Peyer's patch (tissue), 4 donors: ENCODE measurements at regions not wholly inside any gene's neighbourhood (a gene's known extent, or its start where the extent isn't known, plus 50 kb on each side); places are given as distances from the start of the nearest gene placed in this dataset.

ENCODE experiments used
- POLR2A ChIP-seq, 2 donors: fragments of 450-650 bp; IDR thresholded peaks; one replicate each; pipeline ENCODE4 v1.5.1; 2017; ENCODE audit warnings: antibody characterized with exemption in 2 of 2, mild to moderate bottlenecking in 2 of 2, moderate library complexity in 2 of 2
- TF ChIP-seq, protein P1 (sequence below), 6 experiments: fragments of 450-650 bp in 4 of 6; fragments of 200-600 bp in 2 of 6; sonication (generic) in 1 of 6; IDR thresholded peaks; one replicate each; pipeline ENCODE4 v1.5.1; 2017 to 2019; ENCODE audit warnings: antibody characterized with exemption in 6 of 6, mild to moderate bottlenecking in 3 of 6, moderate library complexity in 1 of 6

DNA sequence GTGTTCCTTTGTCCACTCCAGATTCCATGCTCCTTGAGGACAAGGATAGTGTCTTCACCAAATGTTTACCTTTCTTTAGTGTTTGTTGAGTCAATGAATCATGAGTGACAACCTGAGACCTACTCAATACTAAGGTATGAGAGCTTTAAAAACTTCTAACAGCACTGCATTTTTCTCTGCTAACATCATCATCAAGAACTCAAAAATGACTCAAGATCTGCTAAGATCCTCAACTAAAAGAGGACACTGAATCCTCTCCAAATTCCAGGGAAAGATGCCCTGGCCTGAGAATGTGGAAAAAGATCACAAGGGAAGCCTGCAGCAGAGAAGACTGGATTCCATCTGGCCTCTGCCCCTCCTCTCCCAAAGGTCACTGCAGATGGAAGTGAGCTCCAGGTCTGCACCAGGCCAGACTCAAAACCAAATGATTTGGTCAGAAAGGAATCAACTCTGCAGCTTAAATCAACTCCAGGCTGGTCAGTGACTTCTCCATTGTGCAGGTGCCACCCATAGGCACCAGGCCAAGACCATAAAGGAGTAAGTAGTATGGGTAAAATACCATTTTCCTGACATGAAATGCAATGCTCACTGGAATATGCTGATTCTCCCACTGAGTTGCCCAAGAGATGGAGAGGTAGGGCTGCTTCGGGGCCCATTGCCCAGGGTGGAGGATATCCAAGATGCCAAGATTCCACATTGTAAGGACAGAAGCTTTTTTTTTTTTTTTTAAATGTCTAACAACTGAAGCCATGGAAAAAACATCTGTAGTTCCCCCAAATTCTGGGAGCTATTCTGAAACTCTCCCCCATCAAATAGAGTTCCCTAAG lies 89.5 kb upstream of the DOCK9 start:
- TF ChIP-seq, protein P1, sequence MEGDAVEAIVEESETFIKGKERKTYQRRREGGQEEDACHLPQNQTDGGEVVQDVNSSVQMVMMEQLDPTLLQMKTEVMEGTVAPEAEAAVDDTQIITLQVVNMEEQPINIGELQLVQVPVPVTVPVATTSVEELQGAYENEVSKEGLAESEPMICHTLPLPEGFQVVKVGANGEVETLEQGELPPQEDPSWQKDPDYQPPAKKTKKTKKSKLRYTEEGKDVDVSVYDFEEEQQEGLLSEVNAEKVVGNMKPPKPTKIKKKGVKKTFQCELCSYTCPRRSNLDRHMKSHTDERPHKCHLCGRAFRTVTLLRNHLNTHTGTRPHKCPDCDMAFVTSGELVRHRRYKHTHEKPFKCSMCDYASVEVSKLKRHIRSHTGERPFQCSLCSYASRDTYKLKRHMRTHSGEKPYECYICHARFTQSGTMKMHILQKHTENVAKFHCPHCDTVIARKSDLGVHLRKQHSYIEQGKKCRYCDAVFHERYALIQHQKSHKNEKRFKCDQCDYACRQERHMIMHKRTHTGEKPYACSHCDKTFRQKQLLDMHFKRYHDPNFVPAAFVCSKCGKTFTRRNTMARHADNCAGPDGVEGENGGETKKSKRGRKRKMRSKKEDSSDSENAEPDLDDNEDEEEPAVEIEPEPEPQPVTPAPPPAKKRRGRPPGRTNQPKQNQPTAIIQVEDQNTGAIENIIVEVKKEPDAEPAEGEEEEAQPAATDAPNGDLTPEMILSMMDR (IDR thresholded peaks at IDR 0.05) = no peak
- TF ChIP-seq POLR2A (IDR thresholded peaks at IDR 0.05) = no peak
